ENCODE measurements at regions not wholly inside any gene's neighbourhood (a gene's known extent, or its start where the extent isn't known, plus 50 kb on each side); places are given as distances from the start of the nearest gene placed in this dataset.
"Not testable (repeated sequence)": the region's sequence is repeated elsewhere in the genome, so short reads cannot be mapped to it uniquely, and the experiment has no call there.

DNA sequence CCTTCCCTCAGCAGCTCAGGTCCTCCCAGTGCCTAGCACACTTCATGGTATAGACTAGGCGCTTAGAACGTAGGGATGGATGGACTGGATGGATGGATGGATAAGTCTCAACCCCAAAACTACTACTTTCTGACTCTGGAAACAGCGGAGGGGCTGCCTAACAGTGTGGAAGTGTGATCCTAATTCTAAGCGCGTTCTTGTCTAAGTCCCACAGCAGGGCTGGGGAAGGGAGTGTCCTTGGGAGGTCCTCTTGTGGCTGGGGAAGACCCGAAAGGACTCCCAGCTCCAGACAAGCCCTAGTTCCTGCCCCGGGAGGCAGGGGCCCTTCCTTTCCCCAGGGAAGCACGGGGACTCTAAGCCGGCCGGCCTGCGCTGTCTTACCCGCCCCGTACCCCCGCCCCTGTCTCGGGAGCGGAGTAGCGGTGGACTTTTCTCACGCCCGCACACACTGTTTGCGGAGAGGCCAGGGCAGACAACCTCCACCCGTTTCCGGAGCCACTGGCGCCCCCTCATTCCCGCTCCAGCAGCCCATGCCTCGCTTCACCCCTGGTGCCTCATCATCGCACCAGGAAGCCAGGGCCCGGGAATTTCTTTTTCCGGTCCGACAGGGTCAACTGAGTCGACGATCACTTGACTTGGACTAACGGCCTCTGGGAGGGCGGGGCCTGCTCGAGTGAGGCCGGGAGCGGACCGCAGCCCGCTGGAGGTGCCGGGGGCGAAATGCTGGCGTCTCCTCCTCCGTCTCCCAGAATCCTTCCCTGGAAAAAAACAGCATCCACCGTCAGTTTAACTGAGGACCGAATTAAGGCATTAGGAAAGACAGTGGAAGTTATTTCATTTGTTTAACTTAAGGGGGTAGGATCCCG lies 133.3 kb downstream of the TBC1D2B start:
- Histone ChIP-seq H3K36me3 (ENCODE audit: control insufficient read depth in 2 of 2, insufficient read depth in 2 of 2, low read length in 1 of 2) (no peaks in the 10 kb centered on the region), H3K4me3 (ENCODE audit: low read depth in 1 of 2, low read length in 2 of 2) (peak overlapping the region; percentile 12 to 52), H3K27ac (ENCODE audit: low read depth in 2 of 2, low read length in 1 of 2) (peak overlapping the region; percentile 15 to 66), H3K9me3 (ENCODE audit: control insufficient read depth in 2 of 2, insufficient read depth in 1 of 2, low read depth in 1 of 2, low read length in 1 of 2) (no peaks in the 10 kb centered on the region), H3K27me3 (ENCODE audit: control insufficient read depth in 1 of 2, insufficient read depth in 2 of 2, low read length in 2 of 2) (no peaks in the 10 kb centered on the region), H3K4me1 (ENCODE audit: control insufficient read depth in 2 of 2, insufficient read depth in 2 of 2, low read length in 1 of 2) (no peaks in the 10 kb centered on the region)
- 13 to 19% methylated on average over 40 to 45 of the region's 45 CpGs for WGBS, 2 donors

DNA sequence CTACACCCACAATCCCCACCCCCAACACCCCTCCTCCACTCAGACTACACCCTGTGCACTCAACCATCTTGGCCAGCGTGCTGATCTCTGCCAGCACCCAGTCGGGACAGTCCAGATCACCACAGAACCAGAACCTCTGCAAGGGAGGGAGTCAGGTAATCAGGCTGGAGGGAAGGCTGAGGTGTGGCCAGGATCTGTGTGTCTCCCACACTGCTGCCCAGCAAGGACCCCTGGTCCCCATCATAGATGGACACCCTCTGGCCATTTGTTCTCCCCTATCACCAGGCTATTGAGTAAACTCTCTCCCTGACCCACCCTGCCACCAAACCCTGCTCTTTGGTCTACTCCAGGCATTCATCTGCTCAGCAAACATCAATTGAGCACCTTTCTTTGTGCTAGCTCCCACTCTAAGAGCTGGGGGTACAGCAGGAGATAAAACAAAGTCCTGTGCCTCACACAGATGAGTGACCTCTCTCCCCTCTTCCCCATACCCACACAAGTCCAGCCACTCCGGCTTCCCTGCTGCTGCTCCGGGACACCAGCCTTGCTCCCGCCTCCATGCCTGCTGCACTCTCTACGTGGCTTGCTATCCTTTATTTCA lies 134.8 kb downstream of the TBC1D2B start:
- H3K36me3 ChIP-seq (ENCODE audit: control insufficient read depth in 2 of 2, insufficient read depth in 2 of 2, low read length in 1 of 2), result no peaks in the 10 kb centered on the region
- H3K4me3 ChIP-seq (ENCODE audit: low read depth in 1 of 2, low read length in 2 of 2), result no peak overlapping the region
- no peaks in the 10 kb centered on the region for H3K9me3 ChIP-seq (ENCODE audit: control insufficient read depth in 2 of 2, insufficient read depth in 1 of 2, low read depth in 1 of 2, low read length in 1 of 2)
- H3K27me3 ChIP-seq (ENCODE audit: control insufficient read depth in 1 of 2, insufficient read depth in 2 of 2, low read length in 2 of 2), result no peaks in the 10 kb centered on the region
- no peaks in the 10 kb centered on the region for H3K4me1 ChIP-seq (ENCODE audit: control insufficient read depth in 2 of 2, insufficient read depth in 2 of 2, low read length in 1 of 2)
- no peak overlapping the region for H3K27ac ChIP-seq (ENCODE audit: low read depth in 2 of 2, low read length in 1 of 2)
- 88 to 89% methylated on average over 6 of the region's 6 CpGs for WGBS, 2 donors

DNA sequence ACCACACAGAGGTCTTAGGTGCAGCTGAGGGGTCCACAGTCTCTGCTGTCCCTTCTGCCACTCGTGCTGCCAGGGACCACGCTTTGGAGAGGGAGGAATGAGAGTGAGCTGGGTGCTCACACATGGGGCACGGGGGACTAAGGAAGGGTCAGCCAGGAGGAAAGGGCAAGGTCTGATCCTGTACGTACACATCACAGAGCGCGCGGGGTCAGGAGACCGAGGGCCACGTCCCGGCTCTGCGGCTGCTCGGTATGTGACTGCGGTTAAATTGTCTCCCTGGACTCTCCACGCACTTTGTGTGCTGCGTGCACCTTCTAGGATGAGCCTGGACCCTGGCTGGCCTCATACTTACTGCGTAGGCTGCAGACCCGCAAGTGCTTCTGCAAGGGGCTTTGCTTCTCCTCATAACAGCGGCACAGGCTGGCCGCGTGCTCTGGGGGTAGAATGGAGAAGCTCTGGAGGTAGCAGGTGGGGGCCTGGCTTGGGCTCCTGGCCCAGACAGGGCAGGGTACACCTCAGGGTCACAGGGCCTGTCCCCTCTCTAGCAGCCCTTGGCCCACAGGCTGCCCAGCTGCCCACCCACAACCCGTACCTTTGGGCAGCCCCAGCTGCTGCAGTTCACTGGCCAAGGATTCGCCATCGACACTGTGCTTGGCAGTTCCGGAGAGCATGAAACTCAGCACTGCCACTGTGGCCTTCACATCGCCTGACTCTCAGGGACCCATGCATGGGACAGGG lies 136.3 kb downstream of the TBC1D2B start:
- 89 to 90% methylated on average over 10 to 13 of the region's 25 CpGs for WGBS, 2 donors
- H3K36me3 ChIP-seq (ENCODE audit: control insufficient read depth in 2 of 2, insufficient read depth in 2 of 2, low read length in 1 of 2); H3K9me3 ChIP-seq (ENCODE audit: control insufficient read depth in 2 of 2, insufficient read depth in 1 of 2, low read depth in 1 of 2, low read length in 1 of 2); H3K27ac ChIP-seq (ENCODE audit: low read depth in 2 of 2, low read length in 1 of 2); H3K27me3 ChIP-seq (ENCODE audit: control insufficient read depth in 1 of 2, insufficient read depth in 2 of 2, low read length in 2 of 2); H3K4me3 ChIP-seq (ENCODE audit: low read depth in 1 of 2, low read length in 2 of 2); H3K4me1 ChIP-seq (ENCODE audit: control insufficient read depth in 2 of 2, insufficient read depth in 2 of 2, low read length in 1 of 2): not testable (repeated sequence)

DNA sequence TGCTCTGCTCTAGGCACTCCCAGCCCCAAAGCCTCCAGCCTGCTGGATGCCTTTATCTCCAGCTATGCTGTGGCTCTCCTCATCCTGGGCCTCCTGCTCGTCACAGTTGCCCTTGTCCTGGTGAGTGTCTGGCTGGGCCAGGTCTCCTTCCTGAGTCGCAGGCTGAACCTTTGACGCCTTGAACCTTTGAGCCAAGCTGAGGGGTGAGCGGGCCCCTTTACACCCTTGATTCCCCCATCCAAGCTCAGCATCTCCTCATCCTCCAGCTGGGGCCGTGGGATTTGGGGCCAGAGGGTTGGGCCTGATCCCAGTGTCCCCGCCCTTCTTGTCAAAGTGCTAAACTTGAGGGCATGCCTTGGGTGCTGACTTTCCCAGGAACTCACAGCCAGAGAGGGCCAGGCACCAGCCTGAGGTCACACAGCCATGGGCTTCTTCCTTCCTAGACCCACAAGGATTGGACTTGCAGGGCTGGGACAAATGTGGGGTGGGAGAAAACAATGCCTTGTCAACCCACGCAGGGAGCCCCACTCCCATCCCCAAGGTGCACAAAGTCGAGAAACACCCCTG lies 137.0 kb downstream of the TBC1D2B start:
- WGBS, 2 donors, result 70 to 80% methylated on average over 7 to 8 of the region's 8 CpGs
- no peaks in the 10 kb centered on the region for H3K9me3 ChIP-seq (ENCODE audit: control insufficient read depth in 2 of 2, insufficient read depth in 1 of 2, low read depth in 1 of 2, low read length in 1 of 2)
- no peak overlapping the region for H3K4me3 ChIP-seq (ENCODE audit: low read depth in 1 of 2, low read length in 2 of 2)
- H3K36me3 ChIP-seq (ENCODE audit: control insufficient read depth in 2 of 2, insufficient read depth in 2 of 2, low read length in 1 of 2), result no peaks in the 10 kb centered on the region
- no peaks in the 10 kb centered on the region for H3K4me1 ChIP-seq (ENCODE audit: control insufficient read depth in 2 of 2, insufficient read depth in 2 of 2, low read length in 1 of 2)
- no peak overlapping the region for H3K27ac ChIP-seq (ENCODE audit: low read depth in 2 of 2, low read length in 1 of 2)
- H3K27me3 ChIP-seq (ENCODE audit: control insufficient read depth in 1 of 2, insufficient read depth in 2 of 2, low read length in 2 of 2), result no peaks in the 10 kb centered on the region

- no peaks in the 10 kb centered on the region for H3K36me3 ChIP-seq (ENCODE audit: control insufficient read depth in 2 of 2, insufficient read depth in 2 of 2, low read length in 1 of 2)
- H3K9me3 ChIP-seq (ENCODE audit: control insufficient read depth in 2 of 2, insufficient read depth in 1 of 2, low read depth in 1 of 2, low read length in 1 of 2), result no peaks in the 10 kb centered on the region
- no peaks in the 10 kb centered on the region for H3K4me1 ChIP-seq (ENCODE audit: control insufficient read depth in 2 of 2, insufficient read depth in 2 of 2, low read length in 1 of 2)
- H3K4me3 ChIP-seq (ENCODE audit: low read depth in 1 of 2, low read length in 2 of 2), result no peak overlapping the region
- H3K27ac ChIP-seq (ENCODE audit: low read depth in 2 of 2, low read length in 1 of 2), result no peak overlapping the region
- H3K27me3 ChIP-seq (ENCODE audit: control insufficient read depth in 1 of 2, insufficient read depth in 2 of 2, low read length in 2 of 2), result no peaks in the 10 kb centered on the region
- WGBS, 2 donors, result 77 to 80% methylated on average over 12 of the region's 12 CpGs
Measured at GRCh38 chr15:77939851-77940250, 137.7 kb downstream of the TBC1D2B start.

DNA sequence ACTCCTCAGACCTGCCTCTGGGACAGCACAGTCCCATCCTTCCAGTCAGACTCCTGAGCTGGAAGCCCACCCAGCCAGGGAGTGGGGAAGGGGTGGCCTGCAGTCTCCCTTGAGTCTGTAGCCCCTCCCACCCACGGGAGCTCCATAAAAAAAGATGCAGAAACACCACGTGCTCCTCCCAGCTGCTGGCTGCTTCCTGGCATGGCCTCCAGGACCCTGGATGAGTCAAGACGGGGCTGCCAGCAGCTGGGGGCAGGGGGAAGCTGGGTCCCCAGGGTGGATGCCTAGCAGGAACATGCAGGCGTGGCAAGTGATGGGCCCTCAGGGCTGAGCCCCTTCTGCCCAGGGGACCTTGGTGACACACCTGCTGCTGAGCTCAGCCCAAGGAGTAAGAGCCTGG lies 138.5 kb downstream of the TBC1D2B start:
- WGBS, 2 donors, result 24 to 35% methylated on average over 3 to 4 of the region's 4 CpGs
- H3K4me3 ChIP-seq (ENCODE audit: low read depth in 1 of 2, low read length in 2 of 2); H3K27me3 ChIP-seq (ENCODE audit: control insufficient read depth in 1 of 2, insufficient read depth in 2 of 2, low read length in 2 of 2); H3K9me3 ChIP-seq (ENCODE audit: control insufficient read depth in 2 of 2, insufficient read depth in 1 of 2, low read depth in 1 of 2, low read length in 1 of 2); H3K36me3 ChIP-seq (ENCODE audit: control insufficient read depth in 2 of 2, insufficient read depth in 2 of 2, low read length in 1 of 2); H3K27ac ChIP-seq (ENCODE audit: low read depth in 2 of 2, low read length in 1 of 2); H3K4me1 ChIP-seq (ENCODE audit: control insufficient read depth in 2 of 2, insufficient read depth in 2 of 2, low read length in 1 of 2): not testable (repeated sequence)

GRCh38 chr15:77938546-77938945 lies 139.0 kb downstream of the TBC1D2B start:
- H3K36me3 ChIP-seq (ENCODE audit: control insufficient read depth in 2 of 2, insufficient read depth in 2 of 2, low read length in 1 of 2); H3K4me3 ChIP-seq (ENCODE audit: low read depth in 1 of 2, low read length in 2 of 2); H3K27ac ChIP-seq (ENCODE audit: low read depth in 2 of 2, low read length in 1 of 2); H3K27me3 ChIP-seq (ENCODE audit: control insufficient read depth in 1 of 2, insufficient read depth in 2 of 2, low read length in 2 of 2); H3K9me3 ChIP-seq (ENCODE audit: control insufficient read depth in 2 of 2, insufficient read depth in 1 of 2, low read depth in 1 of 2, low read length in 1 of 2); H3K4me1 ChIP-seq (ENCODE audit: control insufficient read depth in 2 of 2, insufficient read depth in 2 of 2, low read length in 1 of 2): not testable (repeated sequence)
- WGBS, 2 donors, result 72 to 74% methylated on average over 11 to 12 of the region's 12 CpGs

- not testable (repeated sequence) for H3K4me3 ChIP-seq (ENCODE audit: low read depth in 1 of 2, low read length in 2 of 2); H3K27ac ChIP-seq (ENCODE audit: low read depth in 2 of 2, low read length in 1 of 2); H3K36me3 ChIP-seq (ENCODE audit: control insufficient read depth in 2 of 2, insufficient read depth in 2 of 2, low read length in 1 of 2); H3K27me3 ChIP-seq (ENCODE audit: control insufficient read depth in 1 of 2, insufficient read depth in 2 of 2, low read length in 2 of 2); H3K9me3 ChIP-seq (ENCODE audit: control insufficient read depth in 2 of 2, insufficient read depth in 1 of 2, low read depth in 1 of 2, low read length in 1 of 2); H3K4me1 ChIP-seq (ENCODE audit: control insufficient read depth in 2 of 2, insufficient read depth in 2 of 2, low read length in 1 of 2)
Measured at GRCh38 chr15:77936567-77936966, 140.9 kb downstream of the TBC1D2B start.

DNA sequence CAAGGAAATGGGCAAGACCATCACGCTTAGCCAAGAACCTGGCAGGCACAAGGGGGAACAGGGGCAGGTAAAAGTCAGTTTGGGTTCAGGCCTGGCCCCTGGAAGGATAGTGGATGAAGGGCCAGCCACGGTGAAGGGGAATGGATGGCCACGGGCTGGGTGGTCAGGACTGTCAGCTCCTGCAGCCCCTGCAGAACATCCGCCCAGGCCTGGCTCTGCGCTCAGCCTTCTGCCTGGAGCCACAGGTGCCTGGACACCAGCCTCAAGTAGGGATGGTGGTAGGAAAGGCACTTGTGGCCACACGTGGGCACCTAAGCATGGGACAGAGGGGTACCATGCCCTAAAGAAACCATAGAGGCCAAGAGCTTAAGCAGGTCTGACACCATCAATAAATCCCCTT lies 143.0 kb downstream of the TBC1D2B start:
- WGBS, 2 donors, result 92% methylated on average over 6 of the region's 6 CpGs
- H3K36me3 ChIP-seq (ENCODE audit: control insufficient read depth in 2 of 2, insufficient read depth in 2 of 2, low read length in 1 of 2); H3K27me3 ChIP-seq (ENCODE audit: control insufficient read depth in 1 of 2, insufficient read depth in 2 of 2, low read length in 2 of 2); H3K9me3 ChIP-seq (ENCODE audit: control insufficient read depth in 2 of 2, insufficient read depth in 1 of 2, low read depth in 1 of 2, low read length in 1 of 2); H3K4me3 ChIP-seq (ENCODE audit: low read depth in 1 of 2, low read length in 2 of 2); H3K27ac ChIP-seq (ENCODE audit: low read depth in 2 of 2, low read length in 1 of 2); H3K4me1 ChIP-seq (ENCODE audit: control insufficient read depth in 2 of 2, insufficient read depth in 2 of 2, low read length in 1 of 2): not testable (repeated sequence)

All from esophagus (tissue), 2 donors.